HEK293T (cell line): ENCODE measurements at regions not wholly inside any gene's neighbourhood (a gene's known extent, or its start where the extent isn't known, plus 50 kb on each side); places are given as distances from the start of the nearest gene placed in this dataset.

Experiments
- CTCF ChIA-PET: fragments of 350-600 bp; formaldehyde crosslinking; extraction: SDS; loops from one replicate; lab custom pipeline; 2021; ENCODE audit warnings: antibody characterized with exemption, inconsistent platforms; lab: Yijun Ruan, JAX
- POLR2A ChIA-PET: fragments of 350-600 bp; formaldehyde crosslinking; extraction: SDS; loops from one replicate; lab custom pipeline; 2020; ENCODE audit warnings: antibody characterized with exemption, inconsistent platforms; lab: Yijun Ruan, JAX
- DNase-seq: peaks from one replicate; pipeline ENCODE4 v3.0.0; 2012; ENCODE audit warnings: mixed read lengths; ENCODE audit errors: extremely low spot score
- ARNT ChIP-seq: fragments of 450-650 bp; IDR thresholded peaks from 2 replicates; pipeline ENCODE4 v1.6.1; 2017; ENCODE audit warnings: mild to moderate bottlenecking
- BHLHE40 ChIP-seq: fragments of 450-650 bp; IDR thresholded peaks from 2 replicates; pipeline ENCODE4 v1.6.1; 2016; ENCODE audit warnings: mild to moderate bottlenecking, moderate library complexity, borderline replicate concordance
- CTBP1 ChIP-seq: fragments of 450-650 bp; IDR thresholded peaks from 2 replicates; pipeline ENCODE4 v1.6.1; 2016; ENCODE audit warnings: borderline replicate concordance
- ELF4 ChIP-seq: fragments of 450-650 bp; IDR thresholded peaks from 2 replicates; pipeline ENCODE4 v1.6.1; 2017; ENCODE audit warnings: antibody characterized with exemption
- FOXA1 ChIP-seq: fragments of 450-650 bp; IDR thresholded peaks from 2 replicates; pipeline ENCODE4 v1.6.1; 2016; ENCODE audit warnings: mild to moderate bottlenecking
- FOXK2 ChIP-seq: fragments of 450-650 bp; IDR thresholded peaks from 2 replicates; pipeline ENCODE4 v1.6.1; 2016; ENCODE audit warnings: mild to moderate bottlenecking
- FOXM1 ChIP-seq: fragments of 450-650 bp; IDR thresholded peaks from 2 replicates; pipeline ENCODE4 v1.6.1; 2017; ENCODE audit warnings: mild to moderate bottlenecking, borderline replicate concordance
- HDGF ChIP-seq: fragments of 450-650 bp; IDR thresholded peaks from 2 replicates; pipeline ENCODE4 v1.6.1; 2017; ENCODE audit warnings: antibody characterized with exemption, borderline replicate concordance
- L3MBTL2 ChIP-seq: fragments of 450-650 bp; conservative IDR thresholded peaks from 2 replicates; pipeline ENCODE4 v1.6.1; 2016; ENCODE audit warnings: mild to moderate bottlenecking
- LEF1 ChIP-seq: fragments of 450-650 bp; IDR thresholded peaks from 2 replicates; pipeline ENCODE4 v1.6.1; 2017; ENCODE audit warnings: mild to moderate bottlenecking, borderline replicate concordance
- NFRKB ChIP-seq: fragments of 450-650 bp; IDR thresholded peaks from 2 replicates; pipeline ENCODE4 v1.6.1; 2016; ENCODE audit warnings: mild to moderate bottlenecking, moderate library complexity
- PKNOX1 ChIP-seq: fragments of 450-650 bp; IDR thresholded peaks from 2 replicates; pipeline ENCODE4 v1.6.1; 2016
- SP1 ChIP-seq: fragments of 450-650 bp; IDR thresholded peaks from 2 replicates; pipeline ENCODE4 v1.6.1; 2017
- SUZ12 ChIP-seq: fragments of 450-650 bp; IDR thresholded peaks from 2 replicates; pipeline ENCODE4 v1.6.1; 2016; ENCODE audit warnings: mild to moderate bottlenecking
- TARDBP ChIP-seq: fragments of 450-650 bp; IDR thresholded peaks from 2 replicates; pipeline ENCODE4 v1.6.1; 2016
- ZNF384 ChIP-seq: fragments of 450-650 bp; IDR thresholded peaks from 2 replicates; pipeline ENCODE4 v1.6.1; 2016

- POLR2A ChIA-PET: no interaction called here
Observed at GRCh38 chr15:70442211-70442610, 321.1 kb downstream of the UACA start.

DNA sequence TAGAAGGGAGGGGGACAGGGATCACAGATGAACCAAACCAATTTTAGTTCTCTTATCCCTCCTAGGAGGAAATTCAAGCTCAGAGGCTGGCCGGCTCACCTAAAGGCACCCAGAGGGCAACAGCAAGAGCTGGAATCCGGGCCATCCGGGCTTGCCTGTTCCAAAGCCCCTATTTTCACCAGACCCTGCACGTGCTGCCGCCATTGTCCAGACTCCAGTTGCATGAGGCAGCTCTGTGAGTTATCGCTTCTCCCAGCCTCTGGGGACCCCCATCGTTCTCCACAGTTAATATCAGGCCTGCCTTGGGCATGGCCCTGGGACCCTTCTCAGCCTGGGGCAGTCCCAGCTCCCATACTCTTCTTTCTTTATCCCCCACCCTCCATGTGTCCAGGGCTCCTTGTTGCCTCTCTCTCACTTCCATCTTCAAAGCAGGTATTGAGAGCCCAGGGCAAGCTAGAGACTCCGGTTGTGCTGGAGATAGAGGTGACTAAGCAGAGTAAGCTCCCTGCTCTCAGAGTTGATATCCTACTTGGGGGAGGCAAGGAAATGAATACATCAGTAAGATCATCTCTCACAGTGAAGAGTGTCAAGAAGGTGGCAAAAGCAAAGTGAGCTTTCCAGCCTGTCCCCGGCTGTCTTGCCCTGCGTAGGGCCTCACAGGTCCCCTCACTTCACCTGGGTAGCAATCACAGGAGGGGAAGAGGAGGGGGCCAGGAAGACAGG is 322.8 kb downstream of the UACA start:
- POLR2A ChIA-PET: no interaction called here
- no peak for DNase-seq
- CTCF ChIA-PET: interaction anchor here (0.6 to 1.7 kb wide), 3 partner anchors 48 to 481 kb away, joined by 3 to 5 read pairs (median 3); no protein-coding TSS in a partner anchor
- TF ChIP-seq CTBP1 (no peak), SP1 (no peak), HDGF (no peak), PKNOX1 (no peak), ELF4 (no peak), ARNT (no peak), NFRKB (no peak), LEF1 (no peak), TARDBP (no peak), ZNF384 (no peak), FOXM1 (no peak), L3MBTL2 (no peak), BHLHE40 (no peak), FOXA1 (no peak), FOXK2 (no peak), SUZ12 (no peak)

More at GRCh38 chr15:70442211-70442610, 321.1 kb downstream of the UACA start:
- no peak for DNase-seq
- no peak for TF ChIP-seq FOXM1
- no peak for TF ChIP-seq FOXK2
- no peak for TF ChIP-seq BHLHE40
- no peak for TF ChIP-seq PKNOX1
- CTCF ChIA-PET: no interaction called here

DNA sequence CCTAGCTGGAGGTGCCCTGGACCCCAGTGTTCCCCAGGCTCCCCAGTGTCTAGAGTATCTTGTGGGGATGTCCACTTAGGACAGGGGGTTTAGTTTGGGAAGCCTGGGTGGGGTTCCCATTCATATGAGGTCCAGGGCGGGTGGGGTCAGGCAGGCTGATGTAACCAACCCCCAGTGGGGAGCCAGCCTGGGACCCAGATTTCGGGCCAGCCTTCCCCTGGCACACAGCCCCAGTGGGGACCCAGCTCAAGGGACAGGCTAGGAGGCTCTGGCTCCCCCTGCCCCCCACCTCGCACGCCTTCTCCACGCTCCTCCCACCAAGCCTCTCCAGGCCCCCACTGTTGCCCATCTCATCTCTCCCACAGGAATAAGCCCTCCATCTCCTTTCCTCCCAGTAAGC is 323.5 kb downstream of the UACA start:
- CTCF ChIA-PET: interaction anchor here (1.7 kb wide), 1 partner anchor 48 kb away, joined by 5 read pairs; no protein-coding TSS in a partner anchor
- TF ChIP-seq FOXK2: no peak
- TF ChIP-seq L3MBTL2: no peak
- no peak for TF ChIP-seq TARDBP
- no peak for TF ChIP-seq BHLHE40
- no peak for TF ChIP-seq SP1
- no peak for TF ChIP-seq ELF4
- TF ChIP-seq HDGF: no peak
- TF ChIP-seq ARNT: no peak
- TF ChIP-seq ZNF384: no peak
- TF ChIP-seq CTBP1: no peak
- TF ChIP-seq LEF1: no peak
- no peak for TF ChIP-seq SUZ12
- POLR2A ChIA-PET: no interaction called here
- DNase-seq: no peak

DNA sequence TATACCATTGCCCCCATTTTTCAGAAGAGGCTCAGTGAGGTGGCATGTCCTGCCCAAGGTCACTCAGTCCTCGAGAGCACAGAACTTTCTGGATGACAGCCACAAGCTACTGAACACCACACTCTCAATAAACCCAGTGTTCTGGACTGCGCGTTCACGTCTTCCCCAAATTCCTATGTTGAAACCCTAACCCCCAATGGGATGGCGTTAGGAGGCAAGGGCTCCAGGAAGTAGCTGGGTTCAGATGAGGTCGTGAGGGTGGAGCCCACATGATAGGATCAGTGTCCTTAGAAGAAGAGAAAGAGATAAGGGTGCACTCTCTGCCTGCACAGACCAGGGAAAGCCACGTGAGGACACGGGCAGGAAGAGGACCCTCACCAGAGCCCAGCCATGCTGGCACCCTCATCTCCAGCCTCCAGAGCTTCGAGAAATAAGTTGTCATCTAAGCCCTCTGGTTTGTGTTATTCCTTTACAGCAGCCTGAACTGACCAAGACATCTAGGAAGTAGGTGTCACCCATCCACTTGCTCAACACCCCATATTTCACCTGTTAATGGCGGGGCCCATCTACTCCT is 324.0 kb downstream of the UACA start:
- DNase-seq: no peak
- ChIA-PET CTCF (interaction anchor here (1.7 kb wide), 1 partner anchor 49 kb away, joined by 5 read pairs; no protein-coding TSS in a partner anchor), POLR2A (no interaction called here)
- no peak for TF ChIP-seq ELF4
- TF ChIP-seq FOXM1: no peak
- no peak for TF ChIP-seq FOXA1
- TF ChIP-seq BHLHE40: no peak
- TF ChIP-seq L3MBTL2: no peak
- no peak for TF ChIP-seq HDGF
- TF ChIP-seq CTBP1: no peak
- TF ChIP-seq NFRKB: no peak

DNA sequence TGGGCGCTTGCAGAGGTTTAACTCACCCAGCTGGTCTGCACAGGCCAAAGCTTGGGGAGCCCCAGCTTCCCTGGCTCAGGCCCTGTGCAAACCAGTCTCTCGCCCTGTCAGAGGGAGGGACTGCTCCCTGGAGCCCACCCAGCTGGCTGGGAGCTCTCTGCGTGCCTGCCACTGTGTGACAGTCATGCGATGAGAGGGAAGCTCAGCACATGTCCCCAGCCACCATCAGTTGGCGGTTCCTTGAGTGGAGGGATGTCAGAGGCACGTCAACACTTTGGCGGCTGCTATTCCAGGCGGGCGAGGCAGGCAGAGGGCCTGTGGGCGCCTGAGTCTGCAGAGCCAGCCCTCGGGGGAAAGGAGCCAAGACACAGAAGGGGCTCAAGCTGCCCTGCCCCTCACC is 324.6 kb downstream of the UACA start:
- no peak for DNase-seq
- ChIA-PET CTCF (interaction anchor here (0.9 kb wide), 1 partner anchor 9 kb away, joined by 3 read pairs; no protein-coding TSS in a partner anchor), POLR2A (no interaction called here)
- no peak for TF ChIP-seq ARNT
- no peak for TF ChIP-seq L3MBTL2

- ChIA-PET CTCF (interaction anchor here (0.9 kb wide), 1 partner anchor 10 kb away, joined by 3 read pairs; no protein-coding TSS in a partner anchor), POLR2A (no interaction called here)
- DNase-seq: no peak
- TF ChIP-seq FOXM1 (no peak), L3MBTL2 (no peak), BHLHE40 (no peak), ELF4 (no peak), ARNT (no peak), FOXA1 (no peak), LEF1 (no peak), SP1 (no peak), HDGF (no peak), TARDBP (no peak), SUZ12 (no peak), NFRKB (no peak), FOXK2 (no peak), ZNF384 (no peak), CTBP1 (no peak), PKNOX1 (no peak)
Observed at GRCh38 chr15:70437882-70438451, 325.4 kb downstream of the UACA start.
